ENCODE measurements at regions not wholly inside any gene's neighbourhood (a gene's known extent, or its start where the extent isn't known, plus 50 kb on each side); places are given as distances from the start of the nearest gene placed in this dataset.
"Not testable (repeated sequence)": the region's sequence is repeated elsewhere in the genome, so short reads cannot be mapped to it uniquely, and the experiment has no call there.

- Histone ChIP-seq H3K4me1 (no peaks in the 10 kb centered on the region), H3K9me3 (no peaks in the 10 kb centered on the region), H3K36me3 (ENCODE audit: low read depth, missing control alignments) (no peaks in the 10 kb centered on the region), H3K27me3 (no peaks in the 10 kb centered on the region), H3K27ac (no peak overlapping the region), H3K4me3 (no peak overlapping the region)
- DNase-seq, result no peak
- TF ChIP-seq CTCF (IDR thresholded peaks at IDR 0.05) (no peak), POLR2A (IDR thresholded peaks at IDR 0.05) (no peak)
- WGBS, 2 donors, result 79 to 87% methylated on average over 2 of the region's 2 CpGs
- intact Hi-C loops (cut with DNase I; ENCODE audit: low total_unique reads), result no loop called here
These were observed 407.4 kb downstream of the RSL24D1 start for GRCh38 chr15:54789376-54789775.

GRCh38 chr15:54781220-54781619 lies 415.5 kb downstream of the RSL24D1 start:
- WGBS, 2 donors, result 78 to 98% methylated on average over 11 to 26 of the region's 26 CpGs
- H3K36me3 ChIP-seq (ENCODE audit: low read depth, missing control alignments); H3K27me3 ChIP-seq; DNase-seq; H3K9me3 ChIP-seq; H3K4me3 ChIP-seq; H3K27ac ChIP-seq; H3K4me1 ChIP-seq; intact Hi-C loops (cut with DNase I; ENCODE audit: low total_unique reads): not testable (repeated sequence)

- H3K27me3 ChIP-seq, result no peaks in the 10 kb centered on the region
- H3K36me3 ChIP-seq (ENCODE audit: low read depth, missing control alignments), result no peaks in the 10 kb centered on the region
- DNase-seq, result no peak
- H3K4me3 ChIP-seq, result no peak overlapping the region
- WGBS, 2 donors, result 67 to 75% methylated on average over 1 of the region's 1 CpG
- H3K27ac ChIP-seq, result no peak overlapping the region
- TF ChIP-seq CTCF (IDR thresholded peaks at IDR 0.05) (no peak), POLR2A (IDR thresholded peaks at IDR 0.05) (no peak)
- intact Hi-C loops (cut with DNase I; ENCODE audit: low total_unique reads), result no loop called here
- H3K9me3 ChIP-seq, result no peaks in the 10 kb centered on the region
- no peaks in the 10 kb centered on the region for H3K4me1 ChIP-seq
These were observed 417.5 kb downstream of the RSL24D1 start for GRCh38 chr15:54779271-54779670.

- WGBS, 2 donors, result 68 to 83% methylated on average over 2 of the region's 2 CpGs
These were observed 420.3 kb downstream of the RSL24D1 start for GRCh38 chr15:54776410-54776809.

GRCh38 chr15:54772663-54773062 lies 424.1 kb downstream of the RSL24D1 start:
- no peak for DNase-seq
- WGBS, 2 donors, result 61 to 71% methylated on average over 1 of the region's 1 CpG
- no peak for TF ChIP-seq CTCF (IDR thresholded peaks at IDR 0.05)
- no peak for TF ChIP-seq POLR2A (IDR thresholded peaks at IDR 0.05)
- no peaks in the 10 kb centered on the region for H3K9me3 ChIP-seq
- no peaks in the 10 kb centered on the region for H3K27me3 ChIP-seq
- intact Hi-C loops (cut with DNase I; ENCODE audit: low total_unique reads), result no loop called here
- H3K4me1 ChIP-seq, result no peaks in the 10 kb centered on the region
- no peak overlapping the region for H3K4me3 ChIP-seq
- no peak overlapping the region for H3K27ac ChIP-seq
- H3K36me3 ChIP-seq (ENCODE audit: low read depth, missing control alignments), result no peaks in the 10 kb centered on the region

More at GRCh38 chr15:54776410-54776809, 420.3 kb downstream of the RSL24D1 start:
- intact Hi-C loops (cut with DNase I; ENCODE audit: low total_unique reads), result no loop called here
- H3K4me1 ChIP-seq, result no peaks in the 10 kb centered on the region
- no peaks in the 10 kb centered on the region for H3K9me3 ChIP-seq
- no peak overlapping the region for H3K4me3 ChIP-seq
- DNase-seq, result no peak
- no peaks in the 10 kb centered on the region for H3K27me3 ChIP-seq
- TF ChIP-seq CTCF (IDR thresholded peaks at IDR 0.05) (no peak), POLR2A (IDR thresholded peaks at IDR 0.05) (no peak)
- H3K36me3 ChIP-seq (ENCODE audit: low read depth, missing control alignments), result no peaks in the 10 kb centered on the region
- no peak overlapping the region for H3K27ac ChIP-seq

GRCh38 chr15:54749461-54749860 lies 447.3 kb downstream of the RSL24D1 start:
- H3K4me1 ChIP-seq; DNase-seq; H3K27ac ChIP-seq; H3K36me3 ChIP-seq (ENCODE audit: low read depth, missing control alignments); intact Hi-C loops (cut with DNase I; ENCODE audit: low total_unique reads); H3K4me3 ChIP-seq; H3K9me3 ChIP-seq; H3K27me3 ChIP-seq: not testable (repeated sequence)
- 68 to 85% methylated on average over 6 to 8 of the region's 8 CpGs for WGBS, 2 donors

Data from testis (tissue), 2 donors.